ENCODE measurements at regions not wholly inside any gene's neighbourhood (a gene's known extent, or its start where the extent isn't known, plus 50 kb on each side); places are given as distances from the start of the nearest gene placed in this dataset.
"Not testable (repeated sequence)": the region's sequence is repeated elsewhere in the genome, so short reads cannot be mapped to it uniquely, and the experiment has no call there.

GRCh38 chr5:103743421-103743820 lies 180.8 kb upstream of the NUDT12 start:
- no peak for FAIRE-seq

- FAIRE-seq = no peak
Observed at GRCh38 chr5:103741984-103742383, 179.4 kb upstream of the NUDT12 start.

GRCh38 chr5:103736343-103736742 lies 173.8 kb upstream of the NUDT12 start:
- not testable (repeated sequence) for FAIRE-seq

GRCh38 chr5:103724271-103724670 lies 161.7 kb upstream of the NUDT12 start:
- FAIRE-seq = peak; percentile 72

GRCh38 chr5:103721183-103721582 lies 158.6 kb upstream of the NUDT12 start:
- FAIRE-seq = no peak

- FAIRE-seq = no peak
Observed at GRCh38 chr5:103718108-103718507, 155.5 kb upstream of the NUDT12 start.

GRCh38 chr5:103708601-103709000 lies 146.0 kb upstream of the NUDT12 start:
- FAIRE-seq = no peak

- FAIRE-seq = no peak
Observed at GRCh38 chr5:103706939-103707682, 144.5 kb upstream of the NUDT12 start.

- FAIRE-seq = no peak
Observed at GRCh38 chr5:103703617-103704016, 141.0 kb upstream of the NUDT12 start.

GRCh38 chr5:103693517-103693916 lies 130.9 kb upstream of the NUDT12 start:
- no peak for FAIRE-seq

GRCh38 chr5:103690676-103691075 lies 128.1 kb upstream of the NUDT12 start:
- FAIRE-seq = no peak

GRCh38 chr5:103679873-103680272 lies 117.3 kb upstream of the NUDT12 start:
- no peak for FAIRE-seq

GRCh38 chr5:103676198-103676597 lies 113.6 kb upstream of the NUDT12 start:
- FAIRE-seq = not testable (repeated sequence)

GRCh38 chr5:103674739-103675138 lies 112.2 kb upstream of the NUDT12 start:
- FAIRE-seq = no peak

GRCh38 chr5:103674251-103674650 lies 111.7 kb upstream of the NUDT12 start:
- no peak for FAIRE-seq

- no peak for FAIRE-seq
Observed at GRCh38 chr5:103669615-103670014, 107.0 kb upstream of the NUDT12 start.

- no peak for FAIRE-seq
Observed at GRCh38 chr5:103668281-103668680, 105.7 kb upstream of the NUDT12 start.

- FAIRE-seq = no peak
Observed at GRCh38 chr5:103667068-103667467, 104.5 kb upstream of the NUDT12 start.

- FAIRE-seq = no peak
Observed at GRCh38 chr5:103657301-103657700, 94.7 kb upstream of the NUDT12 start.

- no peak for FAIRE-seq
Observed at GRCh38 chr5:103648086-103648485, 85.5 kb upstream of the NUDT12 start.

GRCh38 chr5:103646698-103647614 lies 84.4 kb upstream of the NUDT12 start:
- FAIRE-seq = no peak

GRCh38 chr5:103645816-103646215 lies 83.2 kb upstream of the NUDT12 start:
- FAIRE-seq = no peak

GRCh38 chr5:103638979-103639378 lies 76.4 kb upstream of the NUDT12 start:
- peak; percentile 75 for FAIRE-seq

- no peak for FAIRE-seq
Observed at GRCh38 chr5:103624675-103625074, 62.1 kb upstream of the NUDT12 start.

Measured in G401.6 (cell line).